Fibroblast of lung (primary cell): ENCODE measurements at regions not wholly inside any gene's neighbourhood (a gene's known extent, or its start where the extent isn't known, plus 50 kb on each side); places are given as distances from the start of the nearest gene placed in this dataset.

Experiments used
- CTCF ChIP-seq, 2 donors: IDR thresholded peaks in 1 of 2; conservative IDR thresholded peaks in 1 of 2; 1 replicate in 1 of 2; 2 replicates in 1 of 2; pipeline ENCODE4 v1.5.1; 2011 to 2012; ENCODE audit warnings: low read length in 2 of 2, control low read depth in 1 of 2, inconsistent platforms in 1 of 2, low read depth in 1 of 2, mild to moderate bottlenecking in 1 of 2
- EZH2 ChIP-seq: IDR thresholded peaks from 2 replicates; pipeline ENCODE4 v1.5.1; 2012; ENCODE audit warnings: low read length, control low read depth, mild to moderate bottlenecking; ENCODE audit errors: missing control alignments

GRCh38 chr3:177382944-177383343 lies 185.7 kb upstream of the TBL1XR1 start:
- TF ChIP-seq CTCF (conservative IDR thresholded peaks at IDR 0.05 in 1 of 2, IDR thresholded peaks at IDR 0.05 in 1 of 2; ENCODE audit: low read depth in 1 of 2, low read length in 2 of 2) (no peak), EZH2 (no peak)
